ENCODE measurements at regions not wholly inside any gene's neighbourhood (a gene's known extent, or its start where the extent isn't known, plus 50 kb on each side); places are given as distances from the start of the nearest gene placed in this dataset.

GRCh38 chr1:34655206-34655874 is 99.5 kb upstream of the GJB5 start:
- H3K27me3 ChIP-seq (ENCODE audit: low read length) = no peaks in the 10 kb centered on the region
- H3K9me3 ChIP-seq (ENCODE audit: insufficient read depth, low read length) = no peaks in the 10 kb centered on the region
- no peak overlapping the region for H2AFZ ChIP-seq (ENCODE audit: low read depth, low read length, severe bottlenecking)
- H3K27ac ChIP-seq (ENCODE audit: low read depth, low read length) = no peak overlapping the region
- no peaks in the 10 kb centered on the region for H3K9me2 ChIP-seq (replicated peaks; ENCODE audit: insufficient read depth, low read length)
- no peak overlapping the region for H3K9ac ChIP-seq (ENCODE audit: low read length)
- H3F3A ChIP-seq (ENCODE audit: insufficient read depth) = no peaks in the 10 kb centered on the region
- H3K36me3 ChIP-seq (ENCODE audit: low read length) = no peaks in the 10 kb centered on the region
- H3K4me2 ChIP-seq (ENCODE audit: low read depth, low read length, poor library complexity, severe bottlenecking) = no peak overlapping the region
- H4K20me1 ChIP-seq (ENCODE audit: low read depth, low read length) = no peaks in the 10 kb centered on the region
- H3K79me2 ChIP-seq (ENCODE audit: insufficient read depth, low read length) = no peaks in the 10 kb centered on the region
- no peak for TF ChIP-seq CTCF (IDR thresholded peaks at IDR 0.05; ENCODE audit: insufficient read depth, low read length, poor library complexity, severe bottlenecking)
- no peak for TF ChIP-seq EZH2phosphoT487 (conservative IDR thresholded peaks at IDR 0.05; ENCODE audit: low read length)
- no peak overlapping the region for H3K4me3 ChIP-seq (ENCODE audit: insufficient read depth, low read length, poor library complexity, severe bottlenecking)

- no peaks in the 10 kb centered on the region for H3K79me2 ChIP-seq (ENCODE audit: insufficient read depth, low read length)
- H3K36me3 ChIP-seq (ENCODE audit: low read length) = no peaks in the 10 kb centered on the region
- no peaks in the 10 kb centered on the region for H3K9me3 ChIP-seq (ENCODE audit: insufficient read depth, low read length)
- no peak overlapping the region for H3K4me3 ChIP-seq (ENCODE audit: insufficient read depth, low read length, poor library complexity, severe bottlenecking)
- H4K20me1 ChIP-seq (ENCODE audit: low read depth, low read length) = no peaks in the 10 kb centered on the region
- no peak overlapping the region for H3K4me2 ChIP-seq (ENCODE audit: low read depth, low read length, poor library complexity, severe bottlenecking)
- no peaks in the 10 kb centered on the region for H3K9me2 ChIP-seq (replicated peaks; ENCODE audit: insufficient read depth, low read length)
- no peaks in the 10 kb centered on the region for H3F3A ChIP-seq (ENCODE audit: insufficient read depth)
- TF ChIP-seq CTCF (IDR thresholded peaks at IDR 0.05; ENCODE audit: insufficient read depth, low read length, poor library complexity, severe bottlenecking) (no peak), EZH2phosphoT487 (conservative IDR thresholded peaks at IDR 0.05; ENCODE audit: low read length) (no peak)
- no peaks in the 10 kb centered on the region for H3K27me3 ChIP-seq (ENCODE audit: low read length)
- H3K27ac ChIP-seq (ENCODE audit: low read depth, low read length) = no peak overlapping the region
- no peak overlapping the region for H3K9ac ChIP-seq (ENCODE audit: low read length)
- no peak overlapping the region for H2AFZ ChIP-seq (ENCODE audit: low read depth, low read length, severe bottlenecking)
Observed at GRCh38 chr1:34655875-34656240, 99.0 kb upstream of the GJB5 start.

- Histone ChIP-seq H3K9me2 (replicated peaks; ENCODE audit: insufficient read depth, low read length) (no peaks in the 10 kb centered on the region), H3K27me3 (ENCODE audit: low read length) (no peaks in the 10 kb centered on the region), H3K4me2 (ENCODE audit: low read depth, low read length, poor library complexity, severe bottlenecking) (no peak overlapping the region), H4K20me1 (ENCODE audit: low read depth, low read length) (no peaks in the 10 kb centered on the region), H3K27ac (ENCODE audit: low read depth, low read length) (no peak overlapping the region), H2AFZ (ENCODE audit: low read depth, low read length, severe bottlenecking) (no peak overlapping the region), H3F3A (ENCODE audit: insufficient read depth) (no peaks in the 10 kb centered on the region), H3K36me3 (ENCODE audit: low read length) (no peaks in the 10 kb centered on the region), H3K79me2 (ENCODE audit: insufficient read depth, low read length) (no peaks in the 10 kb centered on the region), H3K9me3 (ENCODE audit: insufficient read depth, low read length) (no peaks in the 10 kb centered on the region), H3K4me3 (ENCODE audit: insufficient read depth, low read length, poor library complexity, severe bottlenecking) (no peak overlapping the region), H3K9ac (ENCODE audit: low read length) (no peak overlapping the region)
- TF ChIP-seq EZH2phosphoT487 (conservative IDR thresholded peaks at IDR 0.05; ENCODE audit: low read length) (no peak), CTCF (IDR thresholded peaks at IDR 0.05; ENCODE audit: insufficient read depth, low read length, poor library complexity, severe bottlenecking) (no peak)
Observed at GRCh38 chr1:34656299-34656698, 98.5 kb upstream of the GJB5 start.

All from SU-DHL-6 (cell line).